ENCODE measurements at regions not wholly inside any gene's neighbourhood (a gene's known extent, or its start where the extent isn't known, plus 50 kb on each side); places are given as distances from the start of the nearest gene placed in this dataset.
"Not testable (repeated sequence)": the region's sequence is repeated elsewhere in the genome, so short reads cannot be mapped to it uniquely, and the experiment has no call there.

GRCh38 chr14:26286913-26287205 is 311.0 kb downstream of the NOVA1 start:
- peaks cover 11% of the 10 kb centered on the region for H3K4me1 Mint-ChIP-seq (ENCODE audit: low read depth)
- no peak overlapping the region for H3K4me3 Mint-ChIP-seq (ENCODE audit: low read depth)
- no peak for DNase-seq (ENCODE audit: low spot score, unreplicated experiment)
- TF ChIP-seq CTCF (IDR thresholded peaks at IDR 0.05; ENCODE audit: unreplicated experiment), result no peak
- H3K36me3 Mint-ChIP-seq (ENCODE audit: insufficient read depth), result no peaks in the 10 kb centered on the region
- no peaks in the 10 kb centered on the region for H3K9me3 Mint-ChIP-seq (ENCODE audit: low read depth)
- H3K27ac Mint-ChIP-seq, result no peak overlapping the region
- no peaks in the 10 kb centered on the region for H3K27me3 Mint-ChIP-seq

DNA sequence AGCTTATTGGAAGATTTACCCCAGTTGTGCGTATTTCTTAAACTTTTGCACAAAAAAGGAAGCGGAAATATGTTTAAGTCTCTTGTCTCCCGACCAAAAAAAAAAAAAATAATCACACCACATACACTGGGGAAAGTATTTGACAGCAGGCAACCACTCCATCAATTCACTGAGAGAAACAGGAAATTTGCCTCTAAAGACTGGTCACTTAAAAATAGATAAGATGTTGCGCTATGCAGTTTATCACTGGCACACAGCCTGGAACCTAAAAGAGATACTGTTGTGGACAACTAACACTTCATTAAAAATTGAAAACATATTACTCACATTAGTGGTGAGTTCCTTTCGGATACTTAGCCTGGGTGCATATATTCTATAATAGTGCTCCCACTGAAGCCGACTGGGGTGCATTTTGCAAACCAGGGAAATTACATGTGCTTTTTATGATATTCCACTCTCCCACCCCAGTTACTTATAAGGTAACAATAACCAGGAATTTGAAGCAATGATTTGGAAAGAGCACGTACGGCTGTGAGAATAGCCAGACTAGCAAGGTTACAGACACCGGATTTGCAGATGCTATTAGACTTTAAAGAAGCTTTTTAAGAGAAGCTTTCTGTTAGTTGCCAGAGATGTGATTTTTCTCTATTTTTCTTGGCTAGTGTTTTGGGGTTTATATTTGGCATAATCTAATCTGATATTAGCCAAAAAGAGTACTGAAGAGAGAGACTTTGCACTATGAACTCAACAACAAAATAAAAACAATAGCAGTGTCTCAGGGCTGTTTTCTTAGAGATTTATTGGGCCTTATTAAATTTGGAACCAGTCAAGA is 311.5 kb downstream of the NOVA1 start:
- Mint-ChIP-seq H3K36me3 (ENCODE audit: insufficient read depth) (no peaks in the 10 kb centered on the region), H3K4me3 (ENCODE audit: low read depth) (no peak overlapping the region), H3K4me1 (ENCODE audit: low read depth) (peaks cover 14% of the 10 kb centered on the region), H3K9me3 (ENCODE audit: low read depth) (no peaks in the 10 kb centered on the region), H3K27me3 (no peaks in the 10 kb centered on the region), H3K27ac (no peak overlapping the region)
- DNase-seq (ENCODE audit: low spot score, unreplicated experiment), result no peak
- no peak for TF ChIP-seq CTCF (IDR thresholded peaks at IDR 0.05; ENCODE audit: unreplicated experiment)

DNA sequence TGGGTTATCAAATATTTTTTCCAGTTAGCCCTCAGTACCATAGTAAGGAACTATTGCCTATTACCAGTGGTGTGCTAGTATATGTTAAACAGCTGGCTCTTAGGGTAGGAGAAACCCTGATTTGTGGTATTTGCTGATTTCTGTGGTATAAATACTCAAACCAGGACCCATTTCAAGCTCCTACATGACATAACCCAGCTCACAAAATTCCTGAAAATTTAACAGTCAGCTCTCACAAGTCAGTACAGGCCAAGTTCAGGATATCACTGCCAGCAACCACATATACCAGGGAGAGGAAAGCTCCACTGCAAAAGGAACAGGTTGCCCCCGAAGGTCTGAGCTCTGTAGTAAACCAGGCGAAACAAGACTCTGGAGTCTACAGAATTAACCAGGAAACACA is 315.3 kb downstream of the NOVA1 start:
- Mint-ChIP-seq H3K9me3 (ENCODE audit: low read depth) (no peaks in the 10 kb centered on the region), H3K27me3 (no peaks in the 10 kb centered on the region), H3K27ac (peak overlapping the region; percentile 50), H3K4me1 (ENCODE audit: low read depth) (peaks cover 17% of the 10 kb centered on the region), H3K36me3 (ENCODE audit: insufficient read depth) (no peaks in the 10 kb centered on the region), H3K4me3 (ENCODE audit: low read depth) (no peak overlapping the region)
- TF ChIP-seq CTCF (IDR thresholded peaks at IDR 0.05; ENCODE audit: unreplicated experiment), result no peak
- no peak for DNase-seq (ENCODE audit: low spot score, unreplicated experiment)

DNA sequence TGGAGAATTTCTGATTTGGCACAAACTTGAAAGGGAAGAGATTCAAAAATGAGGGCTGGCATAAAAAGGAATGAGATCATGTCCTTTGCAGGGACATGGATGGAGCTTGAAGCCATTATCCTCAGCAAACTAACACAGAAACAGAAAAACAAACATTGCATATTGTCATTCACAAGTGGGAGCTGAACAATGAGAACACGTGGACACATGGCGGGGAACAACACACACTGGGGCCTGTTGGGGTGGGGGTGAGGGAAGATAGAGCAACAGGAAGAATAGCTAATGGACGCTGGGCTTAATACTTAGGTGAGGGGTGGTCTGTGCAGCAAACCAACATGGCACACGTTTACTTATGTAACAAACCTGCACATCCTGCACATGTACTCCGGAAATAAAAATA is 315.8 kb downstream of the NOVA1 start:
- not testable (repeated sequence) for H3K36me3 Mint-ChIP-seq (ENCODE audit: insufficient read depth); DNase-seq (ENCODE audit: low spot score, unreplicated experiment); H3K9me3 Mint-ChIP-seq (ENCODE audit: low read depth); H3K4me3 Mint-ChIP-seq (ENCODE audit: low read depth); H3K27me3 Mint-ChIP-seq
- Mint-ChIP-seq H3K27ac (peak overlapping the region; percentile 89), H3K4me1 (ENCODE audit: low read depth) (peaks cover 17% of the 10 kb centered on the region)

DNA sequence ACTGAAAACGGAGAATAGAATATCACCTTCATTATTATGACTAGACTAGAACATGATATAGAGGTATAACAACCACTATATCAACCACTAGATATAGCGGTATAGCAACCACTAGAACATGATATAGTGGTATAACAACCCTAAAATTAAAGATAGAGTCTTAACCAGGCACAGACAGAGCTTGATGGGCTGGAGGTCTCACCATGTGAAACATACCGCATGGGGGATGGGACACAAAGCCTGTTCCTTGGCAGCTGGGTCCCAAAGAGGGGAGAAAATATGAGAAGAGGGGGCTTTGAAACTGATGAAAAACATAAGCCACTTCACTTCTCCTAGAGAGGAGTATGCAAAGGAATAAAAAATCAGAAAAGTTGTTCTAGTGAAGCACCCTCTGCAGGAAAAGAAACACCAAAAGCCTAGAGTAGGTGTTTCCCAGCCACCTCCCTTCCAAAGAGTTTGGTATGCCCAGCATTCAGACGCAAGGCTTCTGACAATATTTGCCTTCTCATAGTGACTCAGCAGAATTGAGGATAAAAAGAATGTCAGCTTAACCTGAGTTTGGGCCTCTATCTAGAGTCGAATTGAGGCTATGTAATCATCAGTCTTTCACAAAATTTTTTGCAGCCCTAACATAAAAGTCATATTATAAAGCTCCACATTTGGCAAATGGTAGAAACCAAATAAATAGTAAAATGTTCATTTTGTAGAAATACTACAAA is 316.4 kb downstream of the NOVA1 start:
- DNase-seq (ENCODE audit: low spot score, unreplicated experiment), result no peak
- Mint-ChIP-seq H3K9me3 (ENCODE audit: low read depth) (no peaks in the 10 kb centered on the region), H3K4me3 (ENCODE audit: low read depth) (no peak overlapping the region), H3K4me1 (ENCODE audit: low read depth) (peaks cover 17% of the 10 kb centered on the region), H3K27ac (peak overlapping the region; percentile 89), H3K36me3 (ENCODE audit: insufficient read depth) (no peaks in the 10 kb centered on the region), H3K27me3 (no peaks in the 10 kb centered on the region)
- TF ChIP-seq CTCF (IDR thresholded peaks at IDR 0.05; ENCODE audit: unreplicated experiment), result no peak

DNA sequence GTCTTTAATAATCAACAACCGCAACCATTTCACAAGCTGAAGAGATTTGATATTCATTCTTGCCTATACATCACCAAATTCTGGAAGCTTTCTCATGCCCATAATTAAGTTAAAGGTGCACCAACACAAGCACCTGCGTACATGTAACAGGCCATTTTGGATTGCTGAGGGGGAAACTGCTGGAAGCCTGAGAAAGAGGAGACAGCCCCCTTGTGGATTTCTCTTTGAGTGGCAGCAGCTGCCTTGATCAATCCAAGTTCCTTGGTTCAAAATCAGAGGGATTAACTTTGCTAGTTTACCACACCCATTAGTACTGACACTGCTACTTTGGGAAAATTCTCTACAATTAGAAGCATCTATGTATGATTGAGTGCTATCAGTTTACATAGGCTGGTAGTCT is 321.1 kb downstream of the NOVA1 start:
- no peak overlapping the region for H3K27ac Mint-ChIP-seq
- H3K36me3 Mint-ChIP-seq (ENCODE audit: insufficient read depth), result no peaks in the 10 kb centered on the region
- no peaks in the 10 kb centered on the region for H3K27me3 Mint-ChIP-seq
- DNase-seq (ENCODE audit: low spot score, unreplicated experiment), result no peak
- peak; percentile 61 for TF ChIP-seq CTCF (IDR thresholded peaks at IDR 0.05; ENCODE audit: unreplicated experiment)
- H3K4me1 Mint-ChIP-seq (ENCODE audit: low read depth), result peaks cover 5% of the 10 kb centered on the region
- H3K4me3 Mint-ChIP-seq (ENCODE audit: low read depth), result no peak overlapping the region
- peaks cover 6% of the 10 kb centered on the region for H3K9me3 Mint-ChIP-seq (ENCODE audit: low read depth)

Measured in progenitor cell of endocrine pancreas (in vitro differentiated cells).